Stomach smooth muscle (tissue), 2 donors: ENCODE measurements at regions not wholly inside any gene's neighbourhood (a gene's known extent, or its start where the extent isn't known, plus 50 kb on each side); places are given as distances from the start of the nearest gene placed in this dataset.

Experiments used
- H3K27ac ChIP-seq: one replicate; pipeline ENCODE4 v1.7.0; 2013; ENCODE audit warnings: mild to moderate bottlenecking, low read length, inconsistent platforms
- H3K27me3 ChIP-seq, 2 donors: one replicate each; pipeline ENCODE4 v1.7.0; 2013; ENCODE audit warnings: low read length in 2 of 2; ENCODE audit not compliant: insufficient read depth in 2 of 2, control insufficient read depth in 1 of 2
- H3K36me3 ChIP-seq, 2 donors: one replicate each; pipeline ENCODE4 v1.7.0; 2013; ENCODE audit warnings: low read length in 2 of 2; ENCODE audit not compliant: control insufficient read depth in 2 of 2, insufficient read depth in 2 of 2
- H3K4me1 ChIP-seq: one replicate; pipeline ENCODE4 v1.7.0; 2013; ENCODE audit warnings: low read length; ENCODE audit not compliant: control insufficient read depth, insufficient read depth
- H3K4me3 ChIP-seq, 2 donors: one replicate each; pipeline ENCODE4 v1.7.0; 2013; ENCODE audit warnings: low read length in 2 of 2
- H3K9ac ChIP-seq, 2 donors: one replicate each; pipeline ENCODE4 v1.7.0; 2013; ENCODE audit warnings: low read length in 2 of 2, mild to moderate bottlenecking in 1 of 2
- H3K9me3 ChIP-seq, 2 donors: one replicate each; pipeline ENCODE4 v1.7.0; 2013; ENCODE audit warnings: low read length in 2 of 2; ENCODE audit not compliant: control insufficient read depth in 2 of 2
- donor health status: healthy.
- donor health status: Pancreatic carcinoma.

- no peaks in the 10 kb centered on the region for H3K4me1 ChIP-seq
- no peaks in the 10 kb centered on the region for H3K27me3 ChIP-seq
- no peak overlapping the region for H3K4me3 ChIP-seq
- H3K27ac ChIP-seq = no peak overlapping the region
- no peaks in the 10 kb centered on the region for H3K9me3 ChIP-seq
- no peaks in the 10 kb centered on the region for H3K36me3 ChIP-seq
- H3K9ac ChIP-seq = no peak overlapping the region
Observed at GRCh38 chr4:126778348-126778747, 854.4 kb upstream of the INTU start.

DNA sequence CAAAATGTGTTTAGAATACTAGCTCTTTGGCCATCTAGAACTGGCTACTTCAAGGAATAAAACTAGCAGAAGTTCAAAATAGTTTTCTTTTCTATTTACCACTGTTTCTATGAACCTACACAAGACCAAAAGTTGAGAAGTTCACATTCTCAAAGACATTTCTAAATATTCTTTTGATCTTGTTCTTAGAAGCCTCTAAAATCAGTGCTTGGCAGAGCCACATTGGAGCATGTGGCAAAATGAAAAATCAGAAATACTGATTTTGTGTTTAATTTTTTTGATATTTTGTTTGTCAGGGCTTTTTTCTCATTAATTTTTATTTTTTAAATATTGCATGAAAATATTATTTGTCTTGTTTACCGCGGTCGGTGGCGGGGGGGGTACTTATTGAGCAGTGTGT, 853.8 kb upstream of the INTU start:
- H3K27ac ChIP-seq = no peak overlapping the region

DNA sequence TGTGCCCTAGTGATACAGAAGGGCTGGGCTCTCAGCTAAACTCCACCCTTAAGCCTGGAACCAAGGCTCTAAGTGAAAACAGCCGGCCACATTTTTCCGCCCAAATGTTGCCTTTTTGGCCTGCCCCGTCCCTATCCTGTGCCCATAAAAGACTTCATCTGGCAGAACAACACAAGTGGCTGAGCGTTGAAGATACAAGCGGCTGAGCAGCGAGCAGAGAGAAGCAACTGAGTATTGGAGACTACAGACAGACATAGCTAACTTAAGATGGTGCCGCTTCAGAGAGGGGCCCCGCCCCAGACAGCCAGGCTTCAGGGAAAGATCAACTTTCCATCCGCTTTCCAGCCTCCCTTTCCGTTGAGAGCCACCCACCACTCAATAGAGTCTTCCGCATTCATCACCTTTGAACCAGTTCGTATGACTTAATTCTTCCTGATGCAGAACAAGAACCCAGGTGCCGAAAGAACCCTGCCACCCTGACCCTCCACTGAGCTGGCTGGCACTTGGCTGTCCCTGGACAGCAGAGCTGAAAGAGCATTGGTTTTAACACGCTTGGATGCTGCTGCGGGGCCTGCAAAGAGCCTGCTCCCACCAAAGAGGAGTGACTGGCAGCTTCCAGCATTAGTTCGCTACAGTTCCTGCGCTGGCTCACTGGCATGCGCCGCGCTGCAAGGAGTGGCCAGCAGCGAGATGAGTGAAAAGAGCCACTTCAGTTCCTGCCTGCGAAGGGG, 853.2 kb upstream of the INTU start:
- no peak overlapping the region for H3K9ac ChIP-seq
- no peaks in the 10 kb centered on the region for H3K36me3 ChIP-seq
- H3K27me3 ChIP-seq = no peaks in the 10 kb centered on the region
- H3K27ac ChIP-seq = no peak overlapping the region
- no peaks in the 10 kb centered on the region for H3K9me3 ChIP-seq
- H3K4me3 ChIP-seq = no peak overlapping the region
- no peaks in the 10 kb centered on the region for H3K4me1 ChIP-seq

More for the DNA sequence above, 853.8 kb upstream of the INTU start:
- Histone ChIP-seq H3K4me1 (no peaks in the 10 kb centered on the region), H3K36me3 (no peaks in the 10 kb centered on the region), H3K9me3 (no peaks in the 10 kb centered on the region), H3K4me3 (no peak overlapping the region), H3K27me3 (no peaks in the 10 kb centered on the region), H3K9ac (no peak overlapping the region)

- H3K4me3 ChIP-seq = no peak overlapping the region
- no peaks in the 10 kb centered on the region for H3K36me3 ChIP-seq
- H3K4me1 ChIP-seq = no peaks in the 10 kb centered on the region
- H3K27ac ChIP-seq = no peak overlapping the region
- no peaks in the 10 kb centered on the region for H3K9me3 ChIP-seq
- H3K27me3 ChIP-seq = no peaks in the 10 kb centered on the region
- no peak overlapping the region for H3K9ac ChIP-seq
Observed at GRCh38 chr4:126783191-126783590, 849.6 kb upstream of the INTU start.

DNA sequence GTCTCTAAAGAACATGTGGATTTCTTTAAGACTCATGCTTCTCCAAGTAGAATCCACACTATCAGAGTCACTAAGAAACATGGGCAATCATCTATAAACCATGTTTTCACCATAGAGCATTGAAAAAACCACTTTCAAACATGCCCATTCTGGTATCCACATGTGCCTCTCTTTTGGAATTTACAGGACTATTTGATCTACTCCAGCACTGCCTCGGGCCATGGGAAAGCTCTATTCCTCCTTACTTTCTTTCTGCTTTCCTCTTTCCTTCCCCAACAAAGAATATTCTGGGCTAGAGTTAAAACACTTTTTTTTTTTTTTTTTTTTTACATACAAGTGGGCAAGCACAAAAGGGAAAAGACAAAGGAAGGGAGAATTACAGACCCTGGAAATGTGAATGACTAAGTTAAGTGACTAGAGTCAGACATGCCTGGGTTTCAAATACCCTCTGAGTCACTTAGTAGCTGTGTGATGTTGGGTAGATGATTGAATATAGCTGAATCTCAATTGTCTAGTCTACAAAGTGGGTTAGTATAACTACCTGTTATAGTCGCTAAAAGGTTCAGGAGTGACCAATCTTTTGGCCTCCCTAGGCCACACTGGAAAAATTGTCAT, 847.7 kb upstream of the INTU start:
- Histone ChIP-seq H3K27ac (no peak overlapping the region), H3K4me3 (no peak overlapping the region), H3K9ac (no peak overlapping the region), H3K27me3 (no peaks in the 10 kb centered on the region), H3K9me3 (no peaks in the 10 kb centered on the region), H3K36me3 (no peaks in the 10 kb centered on the region), H3K4me1 (no peaks in the 10 kb centered on the region)

DNA sequence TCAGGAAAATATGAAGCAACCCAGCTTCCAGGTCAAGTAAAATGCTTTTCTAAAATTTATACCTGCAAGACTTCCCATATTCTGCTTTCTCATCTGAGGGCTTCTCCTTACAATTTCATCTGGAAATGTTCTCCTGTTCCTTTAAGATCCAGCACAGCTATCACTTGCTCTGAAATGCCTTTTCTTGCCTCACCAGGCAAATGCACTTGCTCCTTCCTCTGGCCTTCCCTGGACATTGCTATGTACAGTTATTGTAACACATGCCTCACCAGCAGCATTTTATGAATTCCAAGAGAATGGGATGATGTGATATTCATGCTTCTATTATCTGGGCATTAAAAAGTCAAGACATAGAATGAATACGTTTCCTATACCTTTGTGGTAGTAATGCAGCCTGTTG, 842.1 kb upstream of the INTU start:
- no peaks in the 10 kb centered on the region for H3K9me3 ChIP-seq
- H3K36me3 ChIP-seq = no peaks in the 10 kb centered on the region
- no peak overlapping the region for H3K4me3 ChIP-seq
- no peaks in the 10 kb centered on the region for H3K4me1 ChIP-seq
- H3K9ac ChIP-seq = no peak overlapping the region
- H3K27me3 ChIP-seq = no peaks in the 10 kb centered on the region
- no peak overlapping the region for H3K27ac ChIP-seq

DNA sequence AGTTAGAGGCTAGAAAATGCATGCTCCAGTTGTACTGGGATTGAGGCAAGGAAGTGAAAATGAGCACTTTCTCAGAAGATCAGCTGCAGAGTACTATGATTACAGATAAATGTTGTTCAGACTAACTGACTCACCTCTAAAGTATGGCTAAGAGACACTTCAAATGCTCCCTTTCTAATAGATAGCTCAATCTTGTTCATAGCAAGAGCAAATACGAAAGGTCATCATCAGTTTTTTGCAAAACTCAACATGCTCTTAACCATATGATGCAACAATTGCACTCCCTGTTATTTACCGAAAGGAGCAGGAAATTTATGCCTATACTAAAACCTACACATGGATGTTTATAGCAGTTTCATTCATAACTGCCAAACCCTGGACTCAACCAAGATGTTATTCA, 838.4 kb upstream of the INTU start:
- Histone ChIP-seq H3K27me3 (no peaks in the 10 kb centered on the region), H3K4me3 (no peak overlapping the region), H3K36me3 (no peaks in the 10 kb centered on the region)

DNA sequence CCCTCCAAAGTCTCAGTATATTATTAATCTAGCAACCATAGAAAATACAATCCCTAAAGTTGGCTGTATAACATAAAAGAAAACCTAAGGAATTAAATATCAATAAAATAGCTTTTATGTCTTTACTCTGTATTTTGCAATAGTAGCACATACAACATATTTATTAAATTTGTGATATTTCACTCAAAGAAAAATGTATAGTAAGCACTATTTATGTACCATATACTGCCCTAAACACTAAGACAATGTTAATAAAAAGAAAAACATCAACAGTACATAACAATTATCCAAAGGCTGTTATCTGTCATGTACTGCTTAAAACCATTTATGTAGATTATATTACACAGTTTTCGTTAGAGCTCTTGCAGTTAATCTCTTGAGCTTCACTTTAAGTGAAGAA, 834.5 kb upstream of the INTU start:
- no peaks in the 10 kb centered on the region for H3K9me3 ChIP-seq
- no peaks in the 10 kb centered on the region for H3K36me3 ChIP-seq
- H3K27ac ChIP-seq = no peak overlapping the region
- H3K4me3 ChIP-seq = no peak overlapping the region
- H3K9ac ChIP-seq = no peak overlapping the region
- no peaks in the 10 kb centered on the region for H3K4me1 ChIP-seq
- H3K27me3 ChIP-seq = no peaks in the 10 kb centered on the region

More for the DNA sequence above, 838.4 kb upstream of the INTU start:
- Histone ChIP-seq H3K9me3 (no peaks in the 10 kb centered on the region), H3K27ac (no peak overlapping the region), H3K9ac (no peak overlapping the region), H3K4me1 (no peaks in the 10 kb centered on the region)

DNA sequence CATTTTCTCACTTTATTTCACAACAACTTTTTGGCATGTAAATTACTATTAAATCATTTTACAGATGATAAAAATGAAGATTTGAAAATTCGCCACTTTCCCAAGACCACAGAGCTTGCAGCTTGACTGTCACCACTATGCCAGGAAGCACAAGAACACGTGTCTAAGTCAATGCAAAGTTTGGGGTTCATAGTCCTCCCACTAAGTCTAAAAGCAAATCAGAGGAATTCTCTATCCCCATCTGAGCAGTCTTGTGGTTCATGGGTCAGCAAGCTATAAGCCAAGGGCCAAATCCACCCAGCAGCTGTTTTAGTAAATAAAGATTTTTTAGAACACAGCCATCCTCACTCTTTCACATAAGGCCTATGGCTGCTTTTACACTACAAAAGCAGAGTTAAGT, 833.3 kb upstream of the INTU start:
- no peaks in the 10 kb centered on the region for H3K36me3 ChIP-seq
- no peak overlapping the region for H3K9ac ChIP-seq
- H3K27ac ChIP-seq = no peak overlapping the region
- no peaks in the 10 kb centered on the region for H3K4me1 ChIP-seq
- H3K27me3 ChIP-seq = no peaks in the 10 kb centered on the region
- H3K4me3 ChIP-seq = no peak overlapping the region
- no peaks in the 10 kb centered on the region for H3K9me3 ChIP-seq

- H3K9ac ChIP-seq = no peak overlapping the region
- no peak overlapping the region for H3K4me3 ChIP-seq
- no peak overlapping the region for H3K27ac ChIP-seq
- H3K4me1 ChIP-seq = no peaks in the 10 kb centered on the region
- no peaks in the 10 kb centered on the region for H3K9me3 ChIP-seq
- no peaks in the 10 kb centered on the region for H3K27me3 ChIP-seq
- H3K36me3 ChIP-seq = no peaks in the 10 kb centered on the region
Observed at GRCh38 chr4:126799971-126800574, 832.7 kb upstream of the INTU start.

- Histone ChIP-seq H3K4me1 (no peaks in the 10 kb centered on the region), H3K36me3 (no peaks in the 10 kb centered on the region), H3K9ac (no peak overlapping the region), H3K27ac (no peak overlapping the region), H3K4me3 (no peak overlapping the region), H3K27me3 (no peaks in the 10 kb centered on the region), H3K9me3 (no peaks in the 10 kb centered on the region)
Observed at GRCh38 chr4:126800575-126801141, 832.1 kb upstream of the INTU start.
